Renal pelvis (tissue), 1 donor: ENCODE measurements at regions not wholly inside any gene's neighbourhood (a gene's known extent, or its start where the extent isn't known, plus 50 kb on each side); places are given as distances from the start of the nearest gene placed in this dataset.

ENCODE experiments used
- DNase-seq: peaks from one replicate; pipeline ENCODE4 v3.0.0-alpha.2; 2013

GRCh38 chr17:5694551-5694950 is 110.2 kb upstream of the NLRP1 start:
- peak; percentile 62 for DNase-seq

- no peak for DNase-seq
Observed at GRCh38 chr17:5695480-5695879, 111.2 kb upstream of the NLRP1 start.

- no peak for DNase-seq
Observed at GRCh38 chr17:5698959-5699358, 114.7 kb upstream of the NLRP1 start.

GRCh38 chr17:5699814-5700213 is 115.5 kb upstream of the NLRP1 start:
- DNase-seq: no peak

GRCh38 chr17:5700745-5701144 is 116.4 kb upstream of the NLRP1 start:
- DNase-seq: no peak

- DNase-seq: no peak
Observed at GRCh38 chr17:5701381-5701780, 117.1 kb upstream of the NLRP1 start.

GRCh38 chr17:5702951-5703510 is 118.7 kb upstream of the NLRP1 start:
- DNase-seq: no peak

- DNase-seq: no peak
Observed at GRCh38 chr17:5703736-5704135, 119.4 kb upstream of the NLRP1 start.

GRCh38 chr17:5705081-5705875 is 121.0 kb upstream of the NLRP1 start:
- DNase-seq: no peak

- DNase-seq: no peak
Observed at GRCh38 chr17:5705876-5706576, 121.7 kb upstream of the NLRP1 start.

- DNase-seq: peak; percentile 76
Observed at GRCh38 chr17:5706577-5707210, 122.4 kb upstream of the NLRP1 start.

GRCh38 chr17:5707482-5707881 is 123.2 kb upstream of the NLRP1 start:
- no peak for DNase-seq

GRCh38 chr17:5708344-5708743 is 124.0 kb upstream of the NLRP1 start:
- no peak for DNase-seq

- DNase-seq: no peak
Observed at GRCh38 chr17:5711344-5711743, 127.0 kb upstream of the NLRP1 start.

- DNase-seq: no peak
Observed at GRCh38 chr17:5714993-5715392, 130.7 kb upstream of the NLRP1 start.

GRCh38 chr17:5715478-5715877 is 131.2 kb upstream of the NLRP1 start:
- no peak for DNase-seq

GRCh38 chr17:5718726-5719125 is 134.4 kb upstream of the NLRP1 start:
- DNase-seq: no peak

GRCh38 chr17:5719976-5720375 is 135.7 kb upstream of the NLRP1 start:
- no peak for DNase-seq

GRCh38 chr17:5730373-5730772 is 146.1 kb upstream of the NLRP1 start:
- no peak for DNase-seq

- DNase-seq: no peak
Observed at GRCh38 chr17:5740937-5741336, 156.6 kb upstream of the NLRP1 start.

GRCh38 chr17:5741810-5742209 is 157.5 kb upstream of the NLRP1 start:
- DNase-seq: no peak

GRCh38 chr17:5745111-5745813 is 161.0 kb upstream of the NLRP1 start:
- no peak for DNase-seq
